HepG2 (cell line): ENCODE measurements at regions not wholly inside any gene's neighbourhood (a gene's known extent, or its start where the extent isn't known, plus 50 kb on each side); places are given as distances from the start of the nearest gene placed in this dataset.

ENCODE experiments used
- ATAC-seq: fragments of 200-7000 bp; cut with Tn5 transposase; 3 replicates; pipeline ENCODE4 v1.9.1; 2020; ENCODE audit warnings: mild to moderate bottlenecking, moderate library complexity
- BruUV-seq: library from RNA; stranded (reverse); fragments of 400-500 nt; replicated peaks from 2 replicates; lab custom pipeline; 2021; lab: Mats Ljungman, UMichigan
- CTCF ChIA-PET: fragments of 300-600 bp; formaldehyde crosslinking; extraction: SDS; loops from one replicate; lab custom pipeline; 2021; ENCODE audit warnings: low total read pairs, inconsistent platforms, low intra/inter-chr PET ratio; lab: Yijun Ruan, JAX
- POLR2A ChIA-PET: fragments of 350-600 bp; sonication (Branson Sonifier 250); formaldehyde crosslinking; loops from one replicate; lab custom pipeline; 2020; ENCODE audit warnings: antibody characterized with exemption, inconsistent platforms; lab: Yijun Ruan, JAX
- DNase-seq: peaks from one replicate; pipeline ENCODE4 v3.0.0-alpha.2; 2015; ENCODE audit warnings: low spot score
- FAIRE-seq: peaks from 3 replicates; lab custom pipeline; 2011; peaks lifted over from hg19 to GRCh38; lab: Jason Lieb, UNC
- H2AFZ ChIP-seq: one replicate; pipeline ENCODE4 v1.6.1; 2011; ENCODE audit warnings: low read length, inconsistent platforms
- H3K27ac ChIP-seq: fragments of 300-600 bp; 3 replicates; pipeline ENCODE4 v1.8.0; 2011; ENCODE audit warnings: mixed run types, mild to moderate bottlenecking, mixed read lengths, low read length, inconsistent platforms; ENCODE audit not compliant: insufficient read depth; ENCODE audit errors: extremely low read length
- H3K27me3 ChIP-seq, 2 experiments: fragments of 200-600 bp in 1 of 2; 2 replicates in 1 of 2; 3 replicates in 1 of 2; pipeline versions ENCODE4 v1.6.0 to v1.8.0; 2011; ENCODE audit warnings: low read length in 2 of 2, mild to moderate bottlenecking in 2 of 2, moderate library complexity in 2 of 2, inconsistent platforms in 1 of 2; ENCODE audit not compliant: insufficient read depth in 2 of 2, control insufficient read depth in 1 of 2
- H3K36me3 ChIP-seq, 2 experiments: fragments of 200-600 bp in 1 of 2; replicated peaks in 1 of 2; 2 replicates in 1 of 2; 3 replicates in 1 of 2; pipeline versions ENCODE4 v1.5.1 to v1.8.0; 2011; ENCODE audit warnings: low read length in 2 of 2, inconsistent platforms in 1 of 2; ENCODE audit not compliant: insufficient read depth in 2 of 2, control insufficient read depth in 1 of 2
- H3K4me1 ChIP-seq: 2 replicates; pipeline ENCODE4 v1.5.1; 2012; ENCODE audit warnings: low read length, inconsistent platforms; ENCODE audit not compliant: insufficient read depth
- H3K4me2 ChIP-seq: 2 replicates; pipeline ENCODE4 v1.6.0; 2011; ENCODE audit warnings: low read depth, low read length, inconsistent platforms
- H3K4me3 ChIP-seq, 3 experiments: fragments of 200-600 bp in 1 of 3; sonication (generic), shearing (Covaris generic) in 1 of 3; replicated peaks in 1 of 3; 2 replicates each; pipeline ENCODE4 v1.5.1; 2011 to 2016; ENCODE audit warnings: low read length in 3 of 3, inconsistent platforms in 2 of 3, low read depth in 2 of 3, mild to moderate bottlenecking in 2 of 3, control low read depth in 1 of 3, mixed read lengths in 1 of 3; ENCODE audit not compliant: insufficient read depth in 1 of 3
- H3K79me2 ChIP-seq: one replicate; pipeline ENCODE4 v1.6.1; 2011; ENCODE audit warnings: low read length, inconsistent platforms; ENCODE audit not compliant: insufficient read depth
- H3K9ac ChIP-seq: 2 replicates; pipeline ENCODE4 v1.6.0; 2011; ENCODE audit warnings: mild to moderate bottlenecking, low read depth, low read length, inconsistent platforms; ENCODE audit not compliant: insufficient read depth
- H3K9me3 ChIP-seq: 2 replicates; pipeline ENCODE4 v1.5.1; 2012; ENCODE audit warnings: mild to moderate bottlenecking, low read length
- H4K20me1 ChIP-seq: 2 replicates; pipeline ENCODE4 v1.6.0; 2011; ENCODE audit warnings: inconsistent platforms, mild to moderate bottlenecking, low read length, moderate library complexity; ENCODE audit not compliant: insufficient read depth
- ADNP ChIP-seq: sonication (generic); formaldehyde crosslinking; IDR thresholded peaks from 2 replicates; pipeline ENCODE4 v1.4.0; 2020; ENCODE audit warnings: missing genetic modification reagents
- ATF1 ChIP-seq: IDR thresholded peaks from 2 replicates; pipeline ENCODE4 v1.6.1; 2016; ENCODE audit warnings: mild to moderate bottlenecking, control low read depth
- GTF3A ChIP-seq: sonication (generic); formaldehyde crosslinking; conservative IDR thresholded peaks from 2 replicates; pipeline ENCODE4 v1.4.0; 2020; ENCODE audit warnings: mild to moderate bottlenecking, missing genetic modification reagents
- IRF2 ChIP-seq: IDR thresholded peaks from 2 replicates; pipeline ENCODE4 v1.6.1; 2018; ENCODE audit warnings: missing genetic modification reagents, missing compliant biosample characterization
- KAT2B ChIP-seq: fragments of 150-350 bp; IDR thresholded peaks from 2 replicates; pipeline ENCODE4 v1.6.1; 2014; ENCODE audit warnings: low read depth, low read length, borderline replicate concordance
- MAZ ChIP-seq, 2 experiments: sonication (generic) in 1 of 2; formaldehyde crosslinking in 1 of 2; IDR thresholded peaks; 2 replicates each; pipeline versions ENCODE4 v1.5.0 to v1.6.1; 2012 to 2020; ENCODE audit warnings: low read depth in 2 of 2, mild to moderate bottlenecking in 2 of 2, borderline replicate concordance in 1 of 2, improper control_type of control experiment in 1 of 2, low read length in 1 of 2, missing genetic modification reagents in 1 of 2, moderate library complexity in 1 of 2
- SIX4 ChIP-seq: sonication (generic); formaldehyde crosslinking; IDR thresholded peaks from 2 replicates; pipeline ENCODE4 v1.4.0; 2020; ENCODE audit warnings: missing genetic modification reagents
- SNAPC4 ChIP-seq: sonication (generic); formaldehyde crosslinking; IDR thresholded peaks from 2 replicates; pipeline ENCODE4 v1.4.0; 2020; ENCODE audit warnings: mild to moderate bottlenecking, missing genetic modification reagents
- ZFP41 ChIP-seq: sonication (generic); formaldehyde crosslinking; IDR thresholded peaks from 2 replicates; pipeline ENCODE4 v1.4.0; 2020; ENCODE audit warnings: mild to moderate bottlenecking, missing genetic modification reagents, borderline replicate concordance
- ZMYM4 ChIP-seq: sonication (generic); formaldehyde crosslinking; IDR thresholded peaks from 2 replicates; pipeline ENCODE4 v1.8.1; 2023; ENCODE audit warnings: mild to moderate bottlenecking, missing genetic modification reagents
- ZNF382 ChIP-seq: sonication (generic); formaldehyde crosslinking; IDR thresholded peaks from 2 replicates; pipeline ENCODE4 v1.5.0; 2020; ENCODE audit warnings: missing genetic modification reagents, mild to moderate bottlenecking, borderline replicate concordance
- ZNF609 ChIP-seq: sonication (generic); formaldehyde crosslinking; IDR thresholded peaks from 2 replicates; pipeline ENCODE4 v1.4.0; 2020; ENCODE audit warnings: mild to moderate bottlenecking, missing genetic modification reagents, borderline replicate concordance
- ZNF740 ChIP-seq: sonication (generic); formaldehyde crosslinking; IDR thresholded peaks from 2 replicates; pipeline ENCODE4 v1.4.0; 2020; ENCODE audit warnings: missing genetic modification reagents
- ZNF782 ChIP-seq: sonication (generic); formaldehyde crosslinking; IDR thresholded peaks from 2 replicates; pipeline ENCODE4 v1.4.0; 2020; ENCODE audit warnings: missing genetic modification reagents, mild to moderate bottlenecking, borderline replicate concordance
- WGBS: methylation state at CpG from one replicate; pipeline ENCODE4 v1.1.6; 2017; ENCODE audit warnings: low lambda C conversion rate; 5-methylcytosine and 5-hydroxymethylcytosine counted together
- in situ Hi-C: cut with HindIII; loops from 2 replicates; pipeline ENCODE4 v1.10.0; 2017; ENCODE audit warnings: low pct_unique_long_range_greater_than_20kb; ENCODE audit not compliant: extremely low pct_ligation_motif_present
- intact Hi-C: fragments of 100-400 bp; cut with micrococcal nuclease; formaldehyde crosslinking; loops from one replicate; pipeline ENCODE4 v1.10.0; 2022; ENCODE audit not compliant: unreplicated experiment

GRCh38 chr6:4575714-4576113 lies 200.5 kb upstream of the CDYL start (continued):
- TF ChIP-seq ZNF609 (CRISPR knock-in tag): no peak
- TF ChIP-seq ZNF382 (CRISPR knock-in tag): no peak
- no peak for TF ChIP-seq MAZ (IDR thresholded peaks at IDR 0.05; ENCODE audit: borderline replicate concordance, low read depth, low read length)
- TF ChIP-seq MAZ (CRISPR knock-in tag; IDR thresholded peaks at IDR 0.05; ENCODE audit: low read depth): no peak
- TF ChIP-seq, all 625 proteins: peak for 0

- Histone ChIP-seq H3K36me3 (no peaks in the 10 kb centered on the region), H3K9ac (no peak overlapping the region), H3K4me2 (no peak overlapping the region), H3K27ac (no peak overlapping the region), H3K9me3 (peaks cover 26% of the 10 kb centered on the region), H3K27me3 (peaks cover 0 to 9% of the 10 kb centered on the region in 2 experiments; a peak in 1 of 5 replicates), H2AFZ (no peak overlapping the region), H3K79me2 (no peaks in the 10 kb centered on the region), H3K4me1 (no peaks in the 10 kb centered on the region), H3K4me3 (no peak overlapping the region), H4K20me1 (no peaks in the 10 kb centered on the region)
- DNase-seq (no peak), ATAC-seq (no peak), FAIRE-seq (no peak)
- no TSS peak for BruUV-seq
- intact Hi-C loops (no loop called here), in situ Hi-C loops (no loop called here)
- CTCF ChIA-PET: no interaction called here
- POLR2A ChIA-PET: no interaction called here
- WGBS: 30% methylated on average over 2 of the region's 2 CpGs
- no peak for TF ChIP-seq IRF2 (CRISPR knock-in tag)
- no peak for TF ChIP-seq ZFP41
- no peak for TF ChIP-seq ZNF782 (CRISPR knock-in tag)
- TF ChIP-seq ZMYM4 (CRISPR knock-in tag): no peak
- no peak for TF ChIP-seq SIX4 (CRISPR knock-in tag)
- no peak for TF ChIP-seq ZNF740 (CRISPR knock-in tag)
- no peak for TF ChIP-seq KAT2B
- TF ChIP-seq SNAPC4 (CRISPR knock-in tag): no peak
- no peak for TF ChIP-seq ATF1 (CRISPR knock-in tag)
- TF ChIP-seq GTF3A: no peak
- no peak for TF ChIP-seq ADNP (CRISPR knock-in tag)
These were observed 202.2 kb upstream of the CDYL start for GRCh38 chr6:4574007-4574406.
